Right lobe of liver (tissue), 6 donors: ENCODE measurements at regions not wholly inside any gene's neighbourhood (a gene's known extent, or its start where the extent isn't known, plus 50 kb on each side); places are given as distances from the start of the nearest gene placed in this dataset.

Experiments used
- ATAC-seq, 4 donors: fragments of 200-7000 bp; cut with Tn5 transposase; one replicate each; pipeline ENCODE4 v1.9.1; 2020; ENCODE audit warnings: mild to moderate bottlenecking in 4 of 4, moderate library complexity in 4 of 4
- DNase-seq, 3 donors: peaks; one replicate each; pipeline ENCODE4 v3.0.0-alpha.2; 2020
- H3K27ac ChIP-seq, 3 donors: fragments of 200-600 bp; one replicate each; pipeline ENCODE4 v1.8.0; 2022
- H3K27me3 ChIP-seq, 2 donors: fragments of 200-600 bp; one replicate each; pipeline ENCODE4 v1.8.0; 2022
- H3K36me3 ChIP-seq, 4 donors: fragments of 200-600 bp; sonication (generic) in 1 of 4; one replicate each; pipeline versions ENCODE4 v1.5.1 to v1.8.0; 2017 to 2022; ENCODE audit warnings: control low read depth in 1 of 4
- H3K4me1 ChIP-seq, 4 donors: fragments of 200-600 bp; sonication (generic) in 1 of 4; one replicate each; pipeline versions ENCODE4 v1.5.1 to v1.8.0; 2017 to 2022; ENCODE audit warnings: control low read depth in 1 of 4
- H3K4me3 ChIP-seq, 3 donors: fragments of 200-600 bp; one replicate each; pipeline ENCODE4 v1.8.0; 2022
- H3K9me3 ChIP-seq, 4 donors: fragments of 200-600 bp; sonication (generic) in 1 of 4; one replicate each; pipeline versions ENCODE4 v1.5.1 to v1.8.0; 2017 to 2022; ENCODE audit warnings: control low read depth in 1 of 4
- CTCF ChIP-seq, 4 donors: fragments of 200-600 bp in 3 of 4; fragments of 450-650 bp in 1 of 4; IDR thresholded peaks; one replicate each; pipeline versions ENCODE4 v1.5.1 to v1.8.0; 2016 to 2022; ENCODE audit warnings: antibody characterized with exemption in 4 of 4, mild to moderate bottlenecking in 2 of 4
- POLR2A ChIP-seq: fragments of 450-650 bp; IDR thresholded peaks from one replicate; pipeline ENCODE4 v1.6.1; 2017; ENCODE audit warnings: antibody characterized with exemption, mild to moderate bottlenecking
- WGBS: methylation state at CpG from one replicate; pipeline ENCODE4 v1.1.6; 2018; ENCODE audit warnings: low coverage, low lambda C conversion rate; ENCODE audit not compliant: insufficient coverage; ENCODE audit errors: missing lambda C conversion rate; 5-methylcytosine and 5-hydroxymethylcytosine counted together
- intact Hi-C, 2 donors: fragments of 100-400 bp; cut with DNase I; formaldehyde crosslinking; loops; one replicate each; pipeline versions ENCODE4 v1.11.2 to v1.14.1; 2022
- donor health status: DM: no; HTN: yes; CAD: no.
- donor health status: DM: no; HTN: no; CAD: no.
- donor health status: DM: no; HTN: no; CAD: no.
- donor health status: DM: no; HTN: yes; CAD: no.
- donor health status: DM: no; HTN: yes; CAD: no.

- H3K27ac ChIP-seq: no peak overlapping the region
- intact Hi-C loops: no loop called here
- DNase-seq: no peak
- H3K36me3 ChIP-seq: no peaks in the 10 kb centered on the region
- H3K27me3 ChIP-seq: no peaks in the 10 kb centered on the region
- 35% methylated on average over 8 of the region's 8 CpGs for WGBS
- H3K9me3 ChIP-seq: no peaks in the 10 kb centered on the region
- no peaks in the 10 kb centered on the region for H3K4me1 ChIP-seq
- TF ChIP-seq CTCF (IDR thresholded peaks at IDR 0.05) (no peak), POLR2A (no peak)
- no peak overlapping the region for H3K4me3 ChIP-seq
- ATAC-seq: no peak
Measured at GRCh38 chr5:32842813-32843530, 131.9 kb downstream of the NPR3 start.

GRCh38 chr5:32843531-32843895 is 132.4 kb downstream of the NPR3 start:
- TF ChIP-seq POLR2A: no peak
- DNase-seq (no peak), ATAC-seq (no peak)
- no peaks in the 10 kb centered on the region for H3K4me1 ChIP-seq
- H3K36me3 ChIP-seq: no peaks in the 10 kb centered on the region
- no peak overlapping the region for H3K4me3 ChIP-seq
- H3K9me3 ChIP-seq: no peaks in the 10 kb centered on the region
- H3K27me3 ChIP-seq: no peaks in the 10 kb centered on the region
- 73% methylated on average over 3 of the region's 3 CpGs for whole genome bisulfite sequencing
- intact Hi-C loops: no loop called here
- H3K27ac ChIP-seq: no peak overlapping the region

GRCh38 chr5:32845171-32845570 is 134.1 kb downstream of the NPR3 start:
- no peaks in the 10 kb centered on the region for H3K4me1 ChIP-seq
- no peak overlapping the region for H3K4me3 ChIP-seq
- no peaks in the 10 kb centered on the region for H3K27me3 ChIP-seq
- H3K27ac ChIP-seq: no peak overlapping the region
- intact Hi-C loops: no loop called here
- no peak for DNase-seq
- ATAC-seq: no peak
- no peak for TF ChIP-seq POLR2A
- TF ChIP-seq CTCF (IDR thresholded peaks at IDR 0.05): no peak
- H3K36me3 ChIP-seq: no peaks in the 10 kb centered on the region
- WGBS: 74% methylated on average over 3 of the region's 3 CpGs
- H3K9me3 ChIP-seq: no peaks in the 10 kb centered on the region

GRCh38 chr5:32848120-32848519 is 137.0 kb downstream of the NPR3 start:
- intact Hi-C loops: no loop called here

GRCh38 chr5:32848681-32849080 is 137.6 kb downstream of the NPR3 start:
- intact Hi-C loops: no loop called here

More at GRCh38 chr5:32848120-32848519, 137.0 kb downstream of the NPR3 start:
- H3K4me3 ChIP-seq: no peak overlapping the region
- no peaks in the 10 kb centered on the region for H3K36me3 ChIP-seq
- TF ChIP-seq CTCF (IDR thresholded peaks at IDR 0.05): no peak
- no peak for TF ChIP-seq POLR2A
- H3K27me3 ChIP-seq: no peaks in the 10 kb centered on the region
- no peak overlapping the region for H3K27ac ChIP-seq
- H3K9me3 ChIP-seq: no peaks in the 10 kb centered on the region
- no peak for ATAC-seq
- no peak for DNase-seq
- no peaks in the 10 kb centered on the region for H3K4me1 ChIP-seq

More at GRCh38 chr5:32848681-32849080, 137.6 kb downstream of the NPR3 start:
- H3K4me1 ChIP-seq: no peaks in the 10 kb centered on the region
- H3K4me3 ChIP-seq: no peak overlapping the region
- TF ChIP-seq POLR2A: no peak
- TF ChIP-seq CTCF (IDR thresholded peaks at IDR 0.05): no peak
- no peak overlapping the region for H3K27ac ChIP-seq
- 51% methylated on average over 3 of the region's 3 CpGs for WGBS
- H3K9me3 ChIP-seq: no peaks in the 10 kb centered on the region
- H3K36me3 ChIP-seq: no peaks in the 10 kb centered on the region
- H3K27me3 ChIP-seq: no peaks in the 10 kb centered on the region
- DNase-seq (no peak), ATAC-seq (no peak)
